HCT116 (cell line): ENCODE measurements at regions not wholly inside any gene's neighbourhood (a gene's known extent, or its start where the extent isn't known, plus 50 kb on each side); places are given as distances from the start of the nearest gene placed in this dataset.

Experiments used
- FOSL1 ChIP-seq: IDR thresholded peaks from 2 replicates; pipeline ENCODE4 v1.6.1; 2012; ENCODE audit warnings: low read depth
- TF ChIP-seq, protein P1 (sequence below), 3 experiments: fragments of 200-600 bp in 1 of 3; sonication (generic) in 1 of 3; IDR thresholded peaks in 2 of 3; conservative IDR thresholded peaks in 1 of 3; 2 replicates each; pipeline ENCODE4 v1.5.1; 2012 to 2017; ENCODE audit warnings: low read depth in 2 of 3, low read length in 2 of 3, antibody characterized with exemption in 1 of 3, borderline replicate concordance in 1 of 3, control low read depth in 1 of 3, mild to moderate bottlenecking in 1 of 3, mixed read lengths in 1 of 3, mixed run types in 1 of 3, moderate library complexity in 1 of 3; ENCODE audit not compliant: insufficient read depth in 1 of 3

DNA sequence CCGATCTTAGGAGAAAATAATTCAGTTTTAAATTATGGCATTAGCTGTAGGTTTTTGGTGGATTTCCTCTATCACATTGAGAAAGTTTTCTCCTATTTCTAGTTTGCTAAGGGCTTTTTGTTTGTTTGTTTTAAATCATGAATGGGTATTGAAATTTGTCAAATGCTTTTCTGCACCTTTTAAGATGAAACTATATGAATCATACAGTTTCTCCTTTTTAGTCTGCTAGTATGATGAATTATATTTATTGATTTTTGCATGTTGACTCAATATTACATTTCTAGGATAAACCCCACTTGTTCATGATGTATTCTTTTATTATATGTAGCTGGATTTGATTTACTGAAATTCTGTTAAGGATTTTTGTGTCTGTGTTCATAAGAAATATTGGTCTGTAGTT lies 70.3 kb upstream of the PIP4K2A start:
- TF ChIP-seq, protein P1, sequence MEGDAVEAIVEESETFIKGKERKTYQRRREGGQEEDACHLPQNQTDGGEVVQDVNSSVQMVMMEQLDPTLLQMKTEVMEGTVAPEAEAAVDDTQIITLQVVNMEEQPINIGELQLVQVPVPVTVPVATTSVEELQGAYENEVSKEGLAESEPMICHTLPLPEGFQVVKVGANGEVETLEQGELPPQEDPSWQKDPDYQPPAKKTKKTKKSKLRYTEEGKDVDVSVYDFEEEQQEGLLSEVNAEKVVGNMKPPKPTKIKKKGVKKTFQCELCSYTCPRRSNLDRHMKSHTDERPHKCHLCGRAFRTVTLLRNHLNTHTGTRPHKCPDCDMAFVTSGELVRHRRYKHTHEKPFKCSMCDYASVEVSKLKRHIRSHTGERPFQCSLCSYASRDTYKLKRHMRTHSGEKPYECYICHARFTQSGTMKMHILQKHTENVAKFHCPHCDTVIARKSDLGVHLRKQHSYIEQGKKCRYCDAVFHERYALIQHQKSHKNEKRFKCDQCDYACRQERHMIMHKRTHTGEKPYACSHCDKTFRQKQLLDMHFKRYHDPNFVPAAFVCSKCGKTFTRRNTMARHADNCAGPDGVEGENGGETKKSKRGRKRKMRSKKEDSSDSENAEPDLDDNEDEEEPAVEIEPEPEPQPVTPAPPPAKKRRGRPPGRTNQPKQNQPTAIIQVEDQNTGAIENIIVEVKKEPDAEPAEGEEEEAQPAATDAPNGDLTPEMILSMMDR (IDR thresholded peaks at IDR 0.05 in 2 of 3, conservative IDR thresholded peaks at IDR 0.05 in 1 of 3; ENCODE audit: borderline replicate concordance in 1 of 3, insufficient read depth in 1 of 3, low read depth in 2 of 3, low read length in 2 of 3), result no peak
- no peak for TF ChIP-seq FOSL1
